GM12874 (cell line): ENCODE measurements at regions not wholly inside any gene's neighbourhood (a gene's known extent, or its start where the extent isn't known, plus 50 kb on each side); places are given as distances from the start of the nearest gene placed in this dataset.

Experiments used
- TF ChIP-seq, protein P1 (sequence below): IDR thresholded peaks from 2 replicates; pipeline ENCODE4 v1.5.1; 2011; ENCODE audit warnings: low read depth, mild to moderate bottlenecking, control low read depth, low read length, moderate library complexity; ENCODE audit not compliant: insufficient read depth

DNA sequence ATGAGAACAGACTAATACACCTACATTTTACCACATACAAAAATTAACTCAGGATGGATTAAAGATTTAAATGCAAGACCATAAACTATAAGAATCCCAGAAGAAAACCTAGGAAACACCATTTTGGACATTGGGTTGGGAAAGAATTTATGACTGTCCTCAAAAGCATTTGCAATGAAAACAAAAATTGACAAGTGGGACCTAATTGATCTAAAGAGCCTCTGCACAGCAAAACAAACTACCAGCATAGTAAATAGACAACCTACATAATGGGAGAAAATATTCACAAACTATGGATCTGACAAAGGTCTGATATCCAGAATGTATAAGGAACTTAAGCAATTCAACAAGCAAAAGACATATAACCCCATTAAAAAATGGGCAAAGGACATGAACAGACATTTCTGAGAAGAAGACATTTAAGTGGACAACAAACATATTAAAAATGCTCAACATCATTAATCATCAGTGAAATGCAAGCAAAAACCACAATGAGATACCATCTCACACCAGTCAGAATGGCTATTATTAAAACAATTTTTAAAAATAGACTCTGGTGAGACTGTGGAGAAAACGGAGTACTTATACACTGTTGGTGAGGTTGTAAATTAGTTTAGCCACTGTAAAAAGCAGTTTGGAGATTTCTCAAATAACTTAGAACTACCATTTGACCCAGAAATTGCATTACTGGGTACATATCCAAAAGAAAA, 221.7 kb upstream of the DIPK2B start:
- TF ChIP-seq, protein P1, sequence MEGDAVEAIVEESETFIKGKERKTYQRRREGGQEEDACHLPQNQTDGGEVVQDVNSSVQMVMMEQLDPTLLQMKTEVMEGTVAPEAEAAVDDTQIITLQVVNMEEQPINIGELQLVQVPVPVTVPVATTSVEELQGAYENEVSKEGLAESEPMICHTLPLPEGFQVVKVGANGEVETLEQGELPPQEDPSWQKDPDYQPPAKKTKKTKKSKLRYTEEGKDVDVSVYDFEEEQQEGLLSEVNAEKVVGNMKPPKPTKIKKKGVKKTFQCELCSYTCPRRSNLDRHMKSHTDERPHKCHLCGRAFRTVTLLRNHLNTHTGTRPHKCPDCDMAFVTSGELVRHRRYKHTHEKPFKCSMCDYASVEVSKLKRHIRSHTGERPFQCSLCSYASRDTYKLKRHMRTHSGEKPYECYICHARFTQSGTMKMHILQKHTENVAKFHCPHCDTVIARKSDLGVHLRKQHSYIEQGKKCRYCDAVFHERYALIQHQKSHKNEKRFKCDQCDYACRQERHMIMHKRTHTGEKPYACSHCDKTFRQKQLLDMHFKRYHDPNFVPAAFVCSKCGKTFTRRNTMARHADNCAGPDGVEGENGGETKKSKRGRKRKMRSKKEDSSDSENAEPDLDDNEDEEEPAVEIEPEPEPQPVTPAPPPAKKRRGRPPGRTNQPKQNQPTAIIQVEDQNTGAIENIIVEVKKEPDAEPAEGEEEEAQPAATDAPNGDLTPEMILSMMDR: no peak

DNA sequence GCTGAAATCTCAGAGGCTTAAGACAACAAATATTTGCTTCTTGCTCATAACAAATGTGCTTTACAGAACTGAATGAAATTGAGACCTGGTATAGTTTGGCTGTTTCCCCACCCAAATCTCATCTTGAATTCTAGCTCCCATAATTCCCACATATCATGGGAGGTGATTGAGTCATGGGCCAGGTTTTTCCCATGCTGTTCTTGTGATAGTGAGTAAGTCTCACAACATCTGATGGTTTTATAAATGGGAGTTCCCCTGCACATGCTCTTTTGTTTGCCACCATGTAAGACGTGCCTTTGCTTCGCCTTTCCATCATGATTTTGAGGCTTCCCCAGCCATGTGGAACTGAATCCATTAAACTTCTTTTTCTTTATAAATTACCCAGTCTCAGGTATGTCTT, 221.1 kb upstream of the DIPK2B start:
- TF ChIP-seq, protein P1: no peak

DNA sequence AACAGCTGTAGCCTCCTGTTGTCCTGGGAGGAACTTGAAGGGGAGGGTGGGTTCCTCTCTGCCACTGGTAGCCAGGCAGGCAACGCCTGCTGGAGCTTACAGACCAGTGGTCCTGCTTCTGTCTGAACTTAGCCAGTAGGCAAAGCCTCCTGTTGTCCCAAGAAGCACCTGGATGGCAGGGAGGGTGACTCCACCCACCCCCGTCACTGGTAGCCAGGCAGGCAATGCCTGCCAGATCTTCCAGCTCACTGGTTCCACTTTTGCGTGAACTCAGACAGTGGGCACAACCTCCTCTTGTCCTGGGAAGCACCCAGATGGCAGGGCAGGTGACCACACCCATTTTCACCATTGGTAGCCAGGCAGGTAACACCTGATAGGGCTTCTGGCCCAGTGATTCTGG, 203.5 kb upstream of the DIPK2B start:
- TF ChIP-seq, protein P1: no peak

DNA sequence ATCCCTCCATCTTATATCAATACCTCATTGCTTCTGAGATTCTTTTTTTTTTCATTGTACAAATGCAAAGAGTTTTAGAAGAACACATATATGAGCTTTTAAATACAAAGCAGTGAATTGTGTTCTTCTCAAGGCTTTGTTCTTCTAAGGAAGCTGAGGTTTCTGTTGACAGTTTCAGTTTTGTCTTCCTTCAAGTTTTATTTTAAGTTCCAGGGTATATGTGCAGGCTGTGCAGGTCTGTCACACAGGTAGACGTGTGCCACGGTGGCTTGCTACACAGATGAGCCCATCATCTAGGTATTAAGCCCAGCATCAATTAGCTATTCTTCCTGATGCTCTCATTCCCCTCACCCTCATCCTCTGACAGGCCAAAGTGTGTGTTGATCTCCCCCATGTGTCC, 201.2 kb upstream of the DIPK2B start:
- TF ChIP-seq, protein P1: no peak

DNA sequence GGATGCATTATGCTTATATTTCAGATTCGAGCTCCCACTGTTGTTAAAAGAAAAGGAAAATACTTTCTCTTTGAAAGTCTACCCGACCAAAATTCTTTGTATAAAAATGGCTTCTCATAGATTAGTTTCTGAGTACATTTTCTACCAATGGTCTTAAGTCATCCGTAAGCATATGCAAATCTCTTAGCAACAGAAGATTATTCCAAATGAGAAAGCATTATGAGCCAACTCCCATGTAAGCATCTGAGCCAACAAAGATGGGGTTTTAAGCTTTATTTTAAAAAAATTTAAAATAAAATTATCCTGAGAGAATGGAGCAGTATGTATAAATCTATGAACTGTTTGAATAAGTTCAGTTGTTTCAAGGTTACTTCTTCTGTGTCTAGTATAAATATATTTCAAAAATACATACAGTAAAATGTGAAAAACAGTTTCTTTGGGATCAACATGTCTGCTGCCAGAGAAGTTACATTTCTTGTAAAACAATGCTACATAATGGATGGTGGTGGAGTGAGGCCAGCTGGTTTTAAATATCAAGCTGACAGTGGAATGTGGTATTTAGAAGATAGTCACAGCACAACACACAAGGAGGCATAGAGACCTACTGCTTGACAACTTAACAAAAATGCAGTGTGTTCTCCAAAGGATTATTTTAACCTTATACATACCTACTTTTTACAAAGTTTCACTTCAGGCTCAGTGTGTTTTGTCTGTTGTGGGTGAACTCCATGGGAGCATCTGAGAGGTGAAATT, 199.5 kb upstream of the DIPK2B start:
- TF ChIP-seq, protein P1: no peak

DNA sequence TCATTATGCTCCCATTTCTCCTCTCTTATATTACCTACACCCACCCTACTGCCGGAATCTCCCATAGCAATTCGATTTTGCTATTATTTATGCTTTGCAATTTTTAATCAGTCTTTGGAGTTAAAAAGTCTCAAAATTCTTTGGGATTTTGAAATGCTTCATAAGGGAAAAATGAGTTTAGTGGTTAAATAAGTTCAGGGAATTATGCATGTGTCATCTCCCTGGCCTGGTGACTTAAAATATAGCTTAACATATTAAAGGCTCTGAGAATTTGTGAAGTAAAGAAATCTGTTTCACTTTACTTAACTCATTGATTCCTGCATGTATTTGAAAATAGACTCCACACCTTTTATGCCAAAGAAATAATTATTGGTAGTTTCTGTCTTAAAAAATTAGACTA, 185.1 kb upstream of the DIPK2B start:
- TF ChIP-seq, protein P1: no peak

DNA sequence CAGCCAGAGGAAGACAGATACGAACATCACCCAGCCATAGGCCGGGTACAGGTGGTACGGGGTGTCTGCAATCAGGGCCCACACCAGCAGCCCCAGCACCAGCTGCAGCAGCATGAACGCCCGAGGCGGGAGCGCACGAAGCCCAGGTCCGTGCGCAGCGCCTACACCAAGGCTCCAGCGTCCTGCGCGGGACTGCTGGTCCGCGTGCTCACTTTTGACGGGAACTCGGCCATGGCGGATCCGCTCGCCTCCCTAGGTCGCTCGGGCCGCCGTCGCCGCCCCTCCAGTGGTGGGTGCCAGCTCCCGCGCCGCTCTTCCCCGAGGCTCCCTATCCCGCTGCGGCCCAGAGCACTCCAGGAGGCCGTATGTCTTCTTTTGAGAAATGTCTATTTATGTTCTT, 181.2 kb upstream of the DIPK2B start:
- TF ChIP-seq, protein P1: no peak
